ENCODE measurements at regions not wholly inside any gene's neighbourhood (a gene's known extent, or its start where the extent isn't known, plus 50 kb on each side); places are given as distances from the start of the nearest gene placed in this dataset.

GRCh38 chr12:85509081-85509856, 229.2 kb downstream of the ALX1 start:
- TF ChIP-seq CTCF (conservative IDR thresholded peaks at IDR 0.05): no peak
- TF ChIP-seq EZH2 (IDR thresholded peaks at IDR 0.05; ENCODE audit: low read depth): no peak

All from PC-9 (cell line).